ENCODE measurements at regions not wholly inside any gene's neighbourhood (a gene's known extent, or its start where the extent isn't known, plus 50 kb on each side); places are given as distances from the start of the nearest gene placed in this dataset.

- ATAC-seq: no peak
- no peak for TF ChIP-seq PPARA (CRISPR knock-in tag; IDR thresholded peaks at IDR 0.05; ENCODE audit: borderline replicate concordance)
- no peak for TF ChIP-seq ZC3H10 (CRISPR knock-in tag; IDR thresholded peaks at IDR 0.05)
- TF ChIP-seq ZFP30 (CRISPR knock-in tag; IDR thresholded peaks at IDR 0.05): no peak
- no peak for TF ChIP-seq ARNTL (CRISPR knock-in tag; IDR thresholded peaks at IDR 0.05; ENCODE audit: borderline replicate concordance, low read depth)
- TF ChIP-seq ZNF8 (CRISPR knock-in tag; IDR thresholded peaks at IDR 0.05): no peak
- TF ChIP-seq ISL1 (CRISPR knock-in tag; IDR thresholded peaks at IDR 0.05): no peak
- no peak for TF ChIP-seq RARB (CRISPR knock-in tag; IDR thresholded peaks at IDR 0.05)
- TF ChIP-seq BACH2 (CRISPR knock-in tag; IDR thresholded peaks at IDR 0.05; ENCODE audit: borderline replicate concordance): no peak
Measured at GRCh38 chr5:88389338-88390095, 120.9 kb upstream of the TMEM161B start.

GRCh38 chr5:88388476-88389337 lies 120.1 kb upstream of the TMEM161B start:
- ATAC-seq: no peak
- TF ChIP-seq BACH2 (CRISPR knock-in tag; IDR thresholded peaks at IDR 0.05; ENCODE audit: borderline replicate concordance) (no peak), SNAI2 (CRISPR knock-in tag; IDR thresholded peaks at IDR 0.05) (no peak), POU6F1 (CRISPR knock-in tag; IDR thresholded peaks at IDR 0.05; ENCODE audit: borderline replicate concordance, low read depth) (no peak), ISL1 (CRISPR knock-in tag; IDR thresholded peaks at IDR 0.05) (no peak), ZFP30 (CRISPR knock-in tag; IDR thresholded peaks at IDR 0.05) (no peak)

- TF ChIP-seq PPARA (CRISPR knock-in tag; IDR thresholded peaks at IDR 0.05; ENCODE audit: borderline replicate concordance) (no peak), ZNF8 (CRISPR knock-in tag; IDR thresholded peaks at IDR 0.05) (no peak), TOX (CRISPR knock-in tag; IDR thresholded peaks at IDR 0.05; ENCODE audit: borderline replicate concordance) (no peak), ZNF565 (CRISPR knock-in tag; conservative IDR thresholded peaks at IDR 0.05; ENCODE audit: low read depth) (no peak), CSDC2 (CRISPR knock-in tag; IDR thresholded peaks at IDR 0.05) (no peak), CSRNP3 (CRISPR knock-in tag; IDR thresholded peaks at IDR 0.05) (no peak), TSHZ2 (CRISPR knock-in tag; IDR thresholded peaks at IDR 0.05) (no peak)
- ATAC-seq: no peak
Measured at GRCh38 chr5:88384886-88385285, 116.2 kb upstream of the TMEM161B start.

- TF ChIP-seq ZFP3 (CRISPR knock-in tag; IDR thresholded peaks at IDR 0.05): no peak
- TF ChIP-seq TOX (CRISPR knock-in tag; IDR thresholded peaks at IDR 0.05; ENCODE audit: borderline replicate concordance): no peak
- TF ChIP-seq ISL1 (CRISPR knock-in tag; IDR thresholded peaks at IDR 0.05): no peak
- TF ChIP-seq TCF4 (CRISPR knock-in tag; IDR thresholded peaks at IDR 0.05; ENCODE audit: borderline replicate concordance): no peak
- TF ChIP-seq SNAI2 (CRISPR knock-in tag; IDR thresholded peaks at IDR 0.05): no peak
- no peak for TF ChIP-seq CSDC2 (CRISPR knock-in tag; IDR thresholded peaks at IDR 0.05)
- TF ChIP-seq RARB (CRISPR knock-in tag; IDR thresholded peaks at IDR 0.05): no peak
- no peak for TF ChIP-seq ZFP30 (CRISPR knock-in tag; IDR thresholded peaks at IDR 0.05)
- no peak for TF ChIP-seq CSRNP3 (CRISPR knock-in tag; IDR thresholded peaks at IDR 0.05)
- TF ChIP-seq ZNF8 (CRISPR knock-in tag; IDR thresholded peaks at IDR 0.05): no peak
- no peak for TF ChIP-seq GLIS3 (CRISPR knock-in tag; IDR thresholded peaks at IDR 0.05)
- TF ChIP-seq TSHZ2 (CRISPR knock-in tag; IDR thresholded peaks at IDR 0.05): no peak
- TF ChIP-seq ZC3H10 (CRISPR knock-in tag; IDR thresholded peaks at IDR 0.05): no peak
- TF ChIP-seq BACH2 (CRISPR knock-in tag; IDR thresholded peaks at IDR 0.05; ENCODE audit: borderline replicate concordance): no peak
- TF ChIP-seq ZNF565 (CRISPR knock-in tag; conservative IDR thresholded peaks at IDR 0.05; ENCODE audit: low read depth): no peak
- no peak for ATAC-seq
Measured at GRCh38 chr5:88380332-88380731, 111.7 kb upstream of the TMEM161B start.
